H9 (cell line): ENCODE measurements at regions not wholly inside any gene's neighbourhood (a gene's known extent, or its start where the extent isn't known, plus 50 kb on each side); places are given as distances from the start of the nearest gene placed in this dataset.

Experiments
- DNase-seq: peaks from one replicate; pipeline ENCODE4 v3.0.0-alpha.2; 2017
- H2AFZ ChIP-seq: one replicate; pipeline ENCODE4 v1.6.1; 2013; ENCODE audit warnings: mild to moderate bottlenecking, low read length, control low read depth, moderate library complexity
- H2AK5ac ChIP-seq: 2 replicates; pipeline ENCODE4 v1.6.1; 2013; ENCODE audit warnings: low read length, control low read depth, mixed read lengths; ENCODE audit not compliant: insufficient read length
- H2BK120ac ChIP-seq: one replicate; pipeline ENCODE4 v1.6.1; 2013; ENCODE audit warnings: low read depth, mild to moderate bottlenecking, low read length, control low read depth, inconsistent platforms; ENCODE audit not compliant: poor library complexity, severe bottlenecking
- H2BK12ac ChIP-seq: 2 replicates; pipeline ENCODE4 v1.6.1; 2013; ENCODE audit warnings: low read length, control low read depth, mixed read lengths, low read depth; ENCODE audit not compliant: insufficient read length
- H2BK15ac ChIP-seq: 2 replicates; pipeline ENCODE4 v1.6.1; 2013; ENCODE audit warnings: low read depth, low read length, control low read depth
- H2BK20ac ChIP-seq: one replicate; pipeline ENCODE4 v1.6.1; 2013; ENCODE audit warnings: low read depth, mild to moderate bottlenecking, low read length, control low read depth, inconsistent platforms; ENCODE audit not compliant: poor library complexity, severe bottlenecking
- H2BK5ac ChIP-seq: 2 replicates; pipeline ENCODE4 v1.6.1; 2013; ENCODE audit warnings: low read length, control low read depth, mixed read lengths; ENCODE audit not compliant: insufficient read length
- H3K14ac ChIP-seq: 2 replicates; pipeline ENCODE4 v1.6.1; 2013; ENCODE audit warnings: low read length, control low read depth; ENCODE audit not compliant: insufficient read depth
- H3K18ac ChIP-seq: 2 replicates; pipeline ENCODE4 v1.6.1; 2013; ENCODE audit warnings: low read depth, mild to moderate bottlenecking, mixed read lengths, low read length, control low read depth; ENCODE audit not compliant: insufficient read length
- H3K23ac ChIP-seq: 2 replicates; pipeline ENCODE4 v1.6.1; 2013; ENCODE audit warnings: low read length, control low read depth, mixed read lengths, low read depth; ENCODE audit not compliant: insufficient read length
- H3K23me2 ChIP-seq: 2 replicates; pipeline ENCODE4 v1.6.1; 2013; ENCODE audit warnings: low read depth, mild to moderate bottlenecking, mixed read lengths, low read length, control low read depth; ENCODE audit not compliant: insufficient read length, poor library complexity, severe bottlenecking
- H3K27ac ChIP-seq: 2 replicates; pipeline ENCODE4 v1.5.1; 2013; ENCODE audit warnings: low read length, control low read depth, mixed read lengths, low read depth; ENCODE audit not compliant: insufficient read length
- H3K27me3 ChIP-seq: 2 replicates; pipeline ENCODE4 v1.6.1; 2013; ENCODE audit warnings: low read length, control low read depth, inconsistent platforms; ENCODE audit not compliant: insufficient read depth
- H3K4ac ChIP-seq: 2 replicates; pipeline ENCODE4 v1.6.1; 2013; ENCODE audit warnings: low read depth, mild to moderate bottlenecking, control low read depth, inconsistent platforms, low read length, moderate library complexity
- H3K4me1 ChIP-seq: 2 replicates; pipeline ENCODE4 v1.6.1; 2013; ENCODE audit warnings: low read length, control low read depth, inconsistent platforms; ENCODE audit not compliant: insufficient read depth
- H3K4me2 ChIP-seq: 2 replicates; pipeline ENCODE4 v1.6.1; 2013; ENCODE audit warnings: low read length, control low read depth, mixed read lengths; ENCODE audit not compliant: insufficient read length, insufficient read depth
- H3K56ac ChIP-seq: 2 replicates; pipeline ENCODE4 v1.6.1; 2013; ENCODE audit warnings: low read depth, mild to moderate bottlenecking, mixed read lengths, low read length, control low read depth; ENCODE audit not compliant: insufficient read length
- H3K79me1 ChIP-seq: 2 replicates; pipeline ENCODE4 v1.6.1; 2013; ENCODE audit warnings: low read depth, mild to moderate bottlenecking, moderate library complexity, low read length, control low read depth, inconsistent platforms; ENCODE audit not compliant: insufficient read depth, poor library complexity, severe bottlenecking
- H3K79me2 ChIP-seq: 2 replicates; pipeline ENCODE4 v1.6.1; 2013; ENCODE audit warnings: low read length, control low read depth, inconsistent platforms; ENCODE audit not compliant: insufficient read depth
- H3K9ac ChIP-seq: 2 replicates; pipeline ENCODE4 v1.6.1; 2013; ENCODE audit warnings: low read length, control low read depth, mixed read lengths; ENCODE audit not compliant: insufficient read length; ENCODE audit errors: extremely low read depth
- H3K9me3 ChIP-seq: one replicate; pipeline ENCODE4 v1.6.1; 2013; ENCODE audit warnings: low read depth, low read length, inconsistent platforms; ENCODE audit not compliant: control insufficient read depth
- H3T11ph ChIP-seq: one replicate; pipeline ENCODE4 v1.6.1; 2013; ENCODE audit warnings: mild to moderate bottlenecking, low read length, control low read depth, inconsistent platforms
- H4K20me1 ChIP-seq: one replicate; pipeline ENCODE4 v1.6.1; 2013; ENCODE audit not compliant: control insufficient read depth, insufficient read length, insufficient read depth
- H4K5ac ChIP-seq: 2 replicates; pipeline ENCODE4 v1.6.1; 2013; ENCODE audit warnings: low read depth, mild to moderate bottlenecking, mixed read lengths, low read length, control low read depth; ENCODE audit not compliant: insufficient read length
- H4K8ac ChIP-seq: replicated peaks from 2 replicates; pipeline ENCODE4 v1.6.1; 2013; ENCODE audit warnings: low read length, control low read depth, mixed read lengths, low read depth; ENCODE audit not compliant: insufficient read length
- H4K91ac ChIP-seq: 2 replicates; pipeline ENCODE4 v1.6.1; 2013; ENCODE audit warnings: low read depth, mild to moderate bottlenecking, moderate library complexity, mixed read lengths, low read length, control low read depth; ENCODE audit not compliant: insufficient read length
- H3K27ac Mint-ChIP-seq, 3 experiments: 2 replicates in 2 of 3; 3 replicates in 1 of 3; pipeline ENCODE4 v1.8.0; 2020 to 2021; ENCODE audit warnings: mixed read lengths in 3 of 3, mild to moderate bottlenecking in 1 of 3, moderate library complexity in 1 of 3
- H3K27me3 Mint-ChIP-seq: 2 replicates; pipeline ENCODE4 v1.8.0; 2021; ENCODE audit warnings: low read depth, mild to moderate bottlenecking, moderate library complexity, mixed read lengths
- H3K36me3 Mint-ChIP-seq, 3 experiments: 2 replicates in 2 of 3; 3 replicates in 1 of 3; pipeline ENCODE4 v1.8.0; 2020 to 2021; ENCODE audit warnings: low read depth in 3 of 3, mixed read lengths in 3 of 3; ENCODE audit not compliant: insufficient read depth in 1 of 3
- H3K4me1 Mint-ChIP-seq, 2 experiments: 2 replicates each; pipeline ENCODE4 v1.8.0; 2020; ENCODE audit warnings: mixed read lengths in 2 of 2
- H3K4me3 Mint-ChIP-seq, 2 experiments: 2 replicates in 1 of 2; 3 replicates in 1 of 2; pipeline ENCODE4 v1.8.0; 2020 to 2021; ENCODE audit warnings: mild to moderate bottlenecking in 2 of 2, mixed read lengths in 2 of 2, moderate library complexity in 1 of 2
- H3K9me3 Mint-ChIP-seq, 2 experiments: 2 replicates in 1 of 2; 3 replicates in 1 of 2; pipeline ENCODE4 v1.8.0; 2020; ENCODE audit warnings: mild to moderate bottlenecking in 2 of 2, mixed read lengths in 2 of 2, moderate library complexity in 1 of 2
- CTCF ChIP-seq: fragments of 200-600 bp; sonication (generic); conservative IDR thresholded peaks from 3 replicates; pipeline ENCODE4 v1.8.0; 2021; ENCODE audit warnings: antibody characterized with exemption, mild to moderate bottlenecking

DNA sequence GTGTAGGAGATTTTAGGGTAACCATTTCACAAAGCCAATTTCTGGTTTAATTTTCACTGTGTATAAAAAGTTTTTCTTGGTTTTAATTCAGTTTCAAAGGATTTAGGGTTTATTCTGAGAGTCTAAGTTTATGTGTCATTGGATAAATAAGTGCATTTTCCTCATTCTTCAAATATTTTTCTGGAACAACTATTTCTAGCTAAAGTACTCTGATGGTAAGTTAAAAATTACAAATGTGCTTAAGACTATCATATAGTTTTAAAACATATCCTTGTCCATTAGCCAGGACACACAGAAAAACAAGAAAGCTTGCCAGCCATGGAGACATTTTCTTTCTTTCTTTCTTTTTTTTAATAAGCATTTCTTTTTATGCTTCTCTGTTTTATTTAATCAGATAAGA lies 333.0 kb downstream of the RFPL4B start:
- Histone ChIP-seq H3K4me1 (no peaks in the 10 kb centered on the region), H4K91ac (no peak overlapping the region), H3K56ac (no peak overlapping the region), H4K5ac (no peak overlapping the region), H4K8ac (no peak overlapping the region), H3K18ac (no peak overlapping the region), H3K23me2 (no peaks in the 10 kb centered on the region), H3K9ac (no peak overlapping the region), H2BK120ac (no peak overlapping the region), H3K27me3 (no peaks in the 10 kb centered on the region), H4K20me1 (no peaks in the 10 kb centered on the region), H3K14ac (no peak overlapping the region), H2BK20ac (no peak overlapping the region), H2AFZ (no peak overlapping the region), H2BK5ac (no peak overlapping the region), H3K23ac (no peak overlapping the region), H3K4me2 (no peak overlapping the region), H3K79me2 (no peaks in the 10 kb centered on the region), H3K4ac (no peak overlapping the region), H3K9me3 (no peaks in the 10 kb centered on the region), H3K79me1 (no peaks in the 10 kb centered on the region), H2BK12ac (no peak overlapping the region), H2BK15ac (no peak overlapping the region), H3K27ac (no peak overlapping the region), H3T11ph (no peak overlapping the region), H2AK5ac (no peak overlapping the region)
- peaks cover 0 to 5% of the 10 kb centered on the region in 2 experiments; a peak in 3 of 5 replicates for H3K9me3 Mint-ChIP-seq
- no peak for TF ChIP-seq CTCF
- no peak overlapping the region for H3K27ac Mint-ChIP-seq
- no peaks in the 10 kb centered on the region; a peak in 1 of 7 replicates for H3K36me3 Mint-ChIP-seq
- H3K4me1 Mint-ChIP-seq, result peaks cover 0 to 4% of the 10 kb centered on the region in 2 experiments; a peak in 1 of 4 replicates
- H3K27me3 Mint-ChIP-seq, result no peaks in the 10 kb centered on the region
- H3K4me3 Mint-ChIP-seq, result no peak overlapping the region
- DNase-seq, result no peak
